ENCODE measurements at regions not wholly inside any gene's neighbourhood (a gene's known extent, or its start where the extent isn't known, plus 50 kb on each side); places are given as distances from the start of the nearest gene placed in this dataset.
"Not testable (repeated sequence)": the region's sequence is repeated elsewhere in the genome, so short reads cannot be mapped to it uniquely, and the experiment has no call there.

- not testable (repeated sequence) for TF ChIP-seq CTCF (IDR thresholded peaks at IDR 0.05); POLR2A (IDR thresholded peaks at IDR 0.05); POLR2AphosphoS5 (IDR thresholded peaks at IDR 0.05; ENCODE audit: insufficient read depth in 1 of 2, low read depth in 1 of 2)
These were observed 201.6 kb downstream of the BANP start for GRCh38 chr16:88152879-88153278.

All from vagina (tissue), 2 donors.